ENCODE measurements at regions not wholly inside any gene's neighbourhood (a gene's known extent, or its start where the extent isn't known, plus 50 kb on each side); places are given as distances from the start of the nearest gene placed in this dataset.

DNA sequence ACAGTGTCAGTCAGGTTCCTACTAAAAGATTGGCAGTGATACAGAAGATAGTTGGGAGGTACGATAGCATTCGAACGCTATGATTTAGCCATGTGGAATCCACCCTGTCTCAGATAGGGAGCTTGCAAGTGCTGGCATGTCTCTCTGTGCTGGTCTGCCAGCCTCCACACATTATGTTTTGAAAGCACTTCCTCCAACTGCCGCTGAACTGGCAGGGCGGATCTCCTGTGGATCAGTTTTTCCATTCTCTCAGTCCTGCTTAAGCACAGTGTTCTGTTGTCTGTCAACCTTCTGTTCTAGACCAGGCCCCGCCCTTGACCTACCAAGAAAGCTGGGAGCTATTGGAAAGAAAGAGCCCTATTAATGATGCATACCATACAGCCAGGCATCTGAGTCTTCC lies 65.5 kb upstream of the PALMD start:
- no peak for DNase-seq (ENCODE audit: extremely low read depth, low read depth)
- TF ChIP-seq, protein P1, sequence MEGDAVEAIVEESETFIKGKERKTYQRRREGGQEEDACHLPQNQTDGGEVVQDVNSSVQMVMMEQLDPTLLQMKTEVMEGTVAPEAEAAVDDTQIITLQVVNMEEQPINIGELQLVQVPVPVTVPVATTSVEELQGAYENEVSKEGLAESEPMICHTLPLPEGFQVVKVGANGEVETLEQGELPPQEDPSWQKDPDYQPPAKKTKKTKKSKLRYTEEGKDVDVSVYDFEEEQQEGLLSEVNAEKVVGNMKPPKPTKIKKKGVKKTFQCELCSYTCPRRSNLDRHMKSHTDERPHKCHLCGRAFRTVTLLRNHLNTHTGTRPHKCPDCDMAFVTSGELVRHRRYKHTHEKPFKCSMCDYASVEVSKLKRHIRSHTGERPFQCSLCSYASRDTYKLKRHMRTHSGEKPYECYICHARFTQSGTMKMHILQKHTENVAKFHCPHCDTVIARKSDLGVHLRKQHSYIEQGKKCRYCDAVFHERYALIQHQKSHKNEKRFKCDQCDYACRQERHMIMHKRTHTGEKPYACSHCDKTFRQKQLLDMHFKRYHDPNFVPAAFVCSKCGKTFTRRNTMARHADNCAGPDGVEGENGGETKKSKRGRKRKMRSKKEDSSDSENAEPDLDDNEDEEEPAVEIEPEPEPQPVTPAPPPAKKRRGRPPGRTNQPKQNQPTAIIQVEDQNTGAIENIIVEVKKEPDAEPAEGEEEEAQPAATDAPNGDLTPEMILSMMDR (IDR thresholded peaks at IDR 0.05; ENCODE audit: low read depth, low read length, missing control alignments): no peak

GRCh38 chr1:99587008-99587407 lies 58.9 kb upstream of the PALMD start:
- DNase-seq (ENCODE audit: extremely low read depth, low read depth): no peak
- no peak overlapping the region for H3K4me3 ChIP-seq (replicated peaks; ENCODE audit: low read depth, low read length)
- TF ChIP-seq, protein P1 (IDR thresholded peaks at IDR 0.05; ENCODE audit: low read depth, low read length, missing control alignments): no peak

More for the DNA sequence above, 65.5 kb upstream of the PALMD start:
- H3K4me3 ChIP-seq (replicated peaks; ENCODE audit: low read depth, low read length): no peak overlapping the region

- H3K4me3 ChIP-seq (replicated peaks; ENCODE audit: low read depth, low read length): no peak overlapping the region
- DNase-seq (ENCODE audit: extremely low read depth, low read depth): no peak
- TF ChIP-seq, protein P1 (IDR thresholded peaks at IDR 0.05; ENCODE audit: low read depth, low read length, missing control alignments): no peak
These were observed 56.7 kb upstream of the PALMD start for GRCh38 chr1:99589186-99589636.

- no peak overlapping the region for H3K4me3 ChIP-seq (replicated peaks; ENCODE audit: low read depth, low read length)
- peak; percentile 38 for DNase-seq (ENCODE audit: extremely low read depth, low read depth)
- TF ChIP-seq, protein P1 (IDR thresholded peaks at IDR 0.05; ENCODE audit: low read depth, low read length, missing control alignments): no peak
These were observed 55.2 kb upstream of the PALMD start for GRCh38 chr1:99590578-99591209.

DNA sequence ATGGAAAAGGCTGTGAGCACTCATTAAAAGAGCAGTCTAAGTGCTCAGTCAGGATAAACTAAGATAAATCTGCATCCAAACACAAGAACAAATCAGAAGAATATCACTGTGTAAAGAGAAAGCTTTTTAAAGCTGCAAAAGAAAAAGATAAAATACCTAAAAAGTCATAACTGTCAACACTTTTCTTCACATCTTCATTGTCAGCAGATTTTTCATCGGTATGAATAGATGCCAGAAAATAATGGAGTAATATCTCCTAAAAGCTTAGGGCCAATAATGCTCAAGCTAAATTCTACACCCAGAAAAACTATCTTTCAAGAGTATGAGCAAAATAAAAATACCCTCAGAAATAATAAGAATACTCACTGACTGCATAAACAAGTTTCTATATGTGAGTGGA lies 54.0 kb upstream of the PALMD start:
- TF ChIP-seq, protein P1 (IDR thresholded peaks at IDR 0.05; ENCODE audit: low read depth, low read length, missing control alignments): no peak
- H3K4me3 ChIP-seq (replicated peaks; ENCODE audit: low read depth, low read length): no peak overlapping the region
- DNase-seq (ENCODE audit: extremely low read depth, low read depth): no peak

- no peak for DNase-seq (ENCODE audit: extremely low read depth, low read depth)
- TF ChIP-seq, protein P1 (IDR thresholded peaks at IDR 0.05; ENCODE audit: low read depth, low read length, missing control alignments): no peak
- H3K4me3 ChIP-seq (replicated peaks; ENCODE audit: low read depth, low read length): no peak overlapping the region
These were observed 51.7 kb upstream of the PALMD start for GRCh38 chr1:99594205-99594604.

GRCh38 chr1:99595041-99595440 lies 50.9 kb upstream of the PALMD start:
- H3K4me3 ChIP-seq (replicated peaks; ENCODE audit: low read depth, low read length): no peak overlapping the region
- no peak for DNase-seq (ENCODE audit: extremely low read depth, low read depth)
- TF ChIP-seq, protein P1 (IDR thresholded peaks at IDR 0.05; ENCODE audit: low read depth, low read length, missing control alignments): no peak
